COLO668 (cell line): ENCODE measurements at regions not wholly inside any gene's neighbourhood (a gene's known extent, or its start where the extent isn't known, plus 50 kb on each side); places are given as distances from the start of the nearest gene placed in this dataset.
A peak's percentile ranks its signal among the peaks of the same experiment; 100 is the strongest.
"Not testable (repeated sequence)": the region's sequence is repeated elsewhere in the genome, so short reads cannot be mapped to it uniquely, and the experiment has no call there.

Source experiments
- DNase-seq: peaks from one replicate; lab custom pipeline; 2025; ENCODE audit not compliant: unreplicated experiment; lab: John Stamatoyannopoulos, UW

DNA sequence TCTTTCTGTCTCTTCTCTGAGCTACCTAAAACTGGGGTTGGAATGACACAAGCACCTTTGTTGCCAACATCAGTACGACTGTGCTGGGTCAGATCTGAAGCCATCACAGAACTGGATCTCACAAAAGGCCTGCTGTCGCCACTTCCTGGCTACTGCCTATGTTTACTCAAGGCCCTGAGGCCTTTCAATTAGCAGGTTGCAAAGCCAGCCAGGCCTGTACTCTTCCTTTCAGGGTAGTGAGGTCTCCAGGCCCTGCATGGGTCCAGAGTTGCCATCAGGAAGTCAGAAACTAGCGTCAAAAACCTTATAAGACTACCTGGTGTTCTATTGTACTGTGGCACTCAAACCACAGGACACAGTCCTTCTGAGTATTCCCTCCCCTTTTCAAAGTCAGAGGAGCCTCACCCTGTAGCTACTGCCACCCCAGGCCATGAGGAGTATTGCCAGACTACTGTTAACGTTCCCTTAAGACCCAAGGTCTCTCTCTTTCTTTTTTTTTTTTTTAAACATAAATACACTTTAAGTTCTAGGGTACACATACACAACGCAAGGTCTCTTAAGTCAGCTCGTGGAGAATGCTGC is 937.4 kb upstream of the GJE1 start:
- peak; percentile 1 for DNase-seq

DNA sequence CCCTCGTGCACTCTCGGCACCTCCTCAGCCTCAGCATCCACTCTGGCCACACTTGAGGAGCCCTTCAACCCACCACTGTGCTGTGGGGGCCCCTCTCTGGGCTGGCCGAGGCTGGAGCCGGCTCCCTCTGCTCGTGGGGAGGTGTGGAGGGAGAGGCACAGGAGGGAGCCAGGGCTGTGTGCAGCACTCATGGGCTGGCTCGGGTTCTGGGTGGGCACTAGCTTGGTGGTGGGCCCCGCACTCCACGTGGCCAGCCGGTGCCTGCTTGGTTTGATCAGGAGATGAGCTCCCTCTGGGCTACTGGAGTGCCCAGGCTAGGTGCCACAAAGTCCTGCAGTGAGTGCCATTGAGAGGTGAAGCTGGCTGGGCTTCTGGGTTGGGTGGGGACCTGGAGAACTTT is 949.4 kb upstream of the GJE1 start:
- no peak for DNase-seq

DNA sequence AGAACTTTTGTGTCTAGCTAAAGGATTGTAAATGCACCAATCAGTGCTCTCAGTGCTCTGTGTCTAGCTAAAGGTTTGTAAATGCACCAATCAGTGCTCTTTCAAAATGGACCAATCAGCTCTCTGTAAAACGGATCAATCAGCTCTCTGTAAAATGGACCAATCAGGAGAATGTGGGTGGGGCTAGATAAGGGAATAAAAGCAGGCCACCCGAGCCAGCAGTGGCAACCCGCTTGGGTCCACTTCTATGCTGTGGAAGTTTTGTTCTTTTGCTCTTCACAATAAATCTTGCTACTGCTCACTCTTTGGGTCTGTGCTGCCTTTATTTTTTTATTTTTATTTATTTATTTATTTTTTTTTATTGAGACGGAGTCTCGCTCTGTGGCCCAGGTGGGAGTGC is 957.3 kb upstream of the GJE1 start:
- not testable (repeated sequence) for DNase-seq

DNA sequence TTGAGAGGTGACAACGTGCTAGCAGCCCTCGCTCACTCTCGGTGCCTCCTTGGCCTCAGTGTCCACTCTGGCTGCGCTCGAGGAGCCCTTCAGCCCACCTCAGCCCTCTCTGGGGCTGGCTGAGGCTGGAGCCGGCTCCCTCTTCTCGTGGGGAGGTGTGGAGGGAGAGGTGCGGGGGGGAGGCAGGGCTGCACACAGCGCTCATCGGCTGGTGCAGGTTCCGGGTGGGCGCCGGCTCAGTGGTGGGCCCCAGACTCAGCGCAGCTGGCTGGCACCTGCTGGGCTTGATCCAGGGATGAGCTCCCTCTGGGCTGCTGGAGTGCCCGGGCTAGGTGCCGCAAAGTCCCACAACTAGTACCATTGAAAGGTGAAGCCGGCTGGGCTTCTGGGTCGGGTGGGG is 957.8 kb upstream of the GJE1 start:
- no peak for DNase-seq

DNA sequence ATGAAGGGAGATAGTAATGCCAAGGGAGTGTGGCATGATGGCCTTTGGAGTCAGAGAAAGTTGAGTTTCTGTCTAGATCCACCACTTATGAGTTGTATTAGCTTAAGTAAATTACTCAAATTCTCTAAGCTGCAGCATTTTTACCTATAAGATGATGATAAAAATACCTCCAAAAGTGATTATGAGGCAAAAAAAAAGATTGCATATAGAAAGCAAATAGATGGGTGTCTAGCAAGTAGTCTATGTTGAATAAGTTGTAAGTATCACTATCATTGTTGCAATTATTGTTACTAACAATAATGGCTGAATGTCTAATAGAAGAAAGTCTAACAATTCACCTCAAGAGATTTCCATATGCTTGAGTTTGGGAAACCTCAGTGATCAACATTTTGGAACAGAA is 959.2 kb upstream of the GJE1 start:
- no peak for DNase-seq

DNA sequence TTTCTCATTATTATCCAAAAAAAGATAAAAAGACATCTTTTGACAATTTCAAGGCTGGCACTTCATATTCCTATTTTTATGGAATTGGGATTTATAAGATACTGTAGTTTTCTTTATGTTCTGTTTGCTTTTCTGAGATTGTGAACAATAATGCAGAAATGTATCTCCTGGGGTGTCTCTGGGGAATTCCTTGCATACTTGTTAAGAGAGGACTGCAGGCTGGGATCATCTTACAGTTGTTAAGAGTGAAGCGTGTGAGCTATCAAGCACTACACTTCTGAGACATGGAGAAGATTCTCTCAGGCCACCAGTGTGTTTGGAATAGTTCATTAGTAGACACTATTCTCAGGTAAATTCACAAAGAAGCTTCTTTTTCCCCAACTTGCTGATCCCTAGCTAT is 963.3 kb upstream of the GJE1 start:
- DNase-seq: no peak

DNA sequence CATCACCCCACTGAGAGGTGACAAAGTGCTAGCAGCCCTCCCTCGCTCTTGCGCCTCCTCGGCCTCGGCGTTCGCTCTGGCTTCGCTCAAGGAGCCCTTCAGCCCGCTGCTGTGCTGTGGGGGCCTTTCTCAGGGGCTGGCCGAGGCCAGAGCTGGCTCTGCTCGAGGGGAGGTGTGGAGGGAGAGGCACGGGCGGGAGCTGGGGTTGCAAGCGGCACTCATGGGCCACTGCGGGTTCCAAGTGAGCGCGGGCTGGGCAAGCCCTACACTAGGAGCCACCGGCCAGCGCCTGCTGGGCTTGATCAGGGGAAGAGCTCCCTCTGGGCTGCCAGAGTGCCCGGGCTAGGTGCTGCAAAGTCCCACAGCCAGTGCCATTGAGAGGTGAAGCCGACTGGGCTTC is 964.8 kb upstream of the GJE1 start:
- DNase-seq: no peak

DNA sequence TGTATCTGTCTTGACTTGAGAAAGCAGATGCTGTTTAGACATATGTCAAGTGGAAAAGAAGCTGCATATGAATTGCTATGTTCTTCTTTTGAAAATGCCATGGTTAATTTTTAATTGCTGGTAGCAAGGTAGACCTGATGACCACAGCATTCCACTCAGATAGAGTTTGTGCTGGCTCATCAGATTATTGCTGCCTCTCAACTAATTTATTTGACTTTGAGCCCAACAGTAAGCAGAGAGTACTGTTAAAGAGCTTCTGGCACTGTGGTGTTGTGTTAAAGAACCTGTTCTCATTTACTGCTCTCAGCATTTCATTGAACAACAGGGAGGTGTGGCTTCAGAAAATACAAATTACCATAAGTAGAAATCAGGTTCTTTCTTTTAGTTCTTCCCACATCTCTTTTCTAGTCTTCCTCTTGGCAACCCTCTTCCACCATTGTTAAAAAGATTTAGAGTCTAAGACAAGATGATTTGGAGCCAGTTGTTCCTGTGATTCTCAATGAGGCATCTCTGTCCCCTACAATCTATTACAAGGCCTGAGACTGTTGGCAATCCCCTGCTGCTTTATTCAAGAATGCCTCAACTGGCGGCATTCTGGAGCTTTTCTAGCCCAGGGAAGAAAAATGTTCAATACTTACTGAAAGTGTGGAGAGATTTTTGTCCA is 967.6 kb upstream of the GJE1 start:
- no peak for DNase-seq

DNA sequence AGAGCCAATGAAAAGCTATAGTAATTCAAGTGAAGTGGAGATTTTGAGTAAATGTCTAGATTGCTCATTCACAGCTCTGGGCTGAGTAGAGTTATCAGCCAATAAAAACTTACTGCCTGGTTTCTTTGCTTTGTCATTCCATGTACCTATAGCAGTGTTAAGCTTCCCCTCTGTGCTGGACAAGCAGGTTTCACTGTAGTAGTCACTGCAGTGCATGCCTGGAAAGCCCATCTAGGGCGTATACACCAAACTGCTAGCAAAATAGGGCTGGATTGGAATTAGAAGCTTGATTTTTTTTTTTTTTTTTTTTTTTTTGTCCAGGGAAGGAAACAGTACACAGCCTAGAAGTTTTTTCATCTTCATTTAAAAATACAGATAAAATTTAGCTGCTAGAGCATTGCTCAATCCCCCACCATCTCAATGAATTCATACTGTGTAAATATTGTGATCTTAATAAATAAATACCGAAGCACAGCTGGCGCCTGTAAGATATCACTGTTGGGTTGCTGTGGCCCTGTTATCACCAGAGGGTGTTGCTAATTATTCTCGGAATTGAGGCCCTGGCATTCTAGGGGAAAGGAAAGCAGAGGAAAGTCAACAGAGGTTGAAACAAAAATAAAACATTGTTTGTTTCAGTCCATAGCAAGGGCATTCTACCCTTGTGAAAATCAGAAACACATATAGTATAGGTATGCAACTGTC is 968.5 kb upstream of the GJE1 start:
- peak; percentile 16 for DNase-seq

DNA sequence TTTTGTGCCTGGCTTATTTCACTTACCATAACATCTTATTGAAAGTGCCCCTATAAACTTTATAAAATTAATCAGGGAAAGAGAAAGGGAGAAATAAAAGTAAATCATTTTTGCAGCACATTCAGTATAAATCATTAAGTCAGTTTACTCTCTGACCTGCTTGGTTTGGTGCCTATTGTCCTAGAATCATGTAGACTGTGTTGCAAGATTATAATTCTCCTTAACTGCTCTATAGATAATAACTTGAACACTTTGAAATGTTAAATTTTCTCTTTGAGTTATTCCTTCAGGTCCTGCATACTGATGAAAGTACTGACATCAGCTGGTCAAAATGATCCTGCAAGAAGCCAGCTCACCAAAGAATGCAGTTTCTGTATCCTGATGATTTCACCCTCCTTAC is 969.6 kb upstream of the GJE1 start:
- DNase-seq: no peak

DNA sequence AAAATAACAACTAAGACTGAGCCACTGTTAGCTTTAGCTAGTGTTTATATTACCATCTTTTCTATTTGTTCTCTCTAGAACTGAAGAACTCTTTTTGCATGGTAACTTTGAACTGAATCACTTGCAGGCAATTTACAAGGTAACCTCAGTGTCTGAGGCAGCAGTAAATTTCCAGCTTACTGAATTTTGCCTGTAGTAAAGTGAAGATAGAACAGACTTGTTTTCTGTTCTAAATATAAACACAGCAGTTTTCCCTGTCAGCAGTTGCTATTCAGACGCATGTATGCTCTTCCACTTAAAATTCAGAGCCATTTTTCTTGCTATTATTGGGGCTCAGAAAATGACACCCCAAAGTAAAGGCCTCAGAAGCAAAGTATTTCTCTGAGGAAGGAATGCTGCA is 974.0 kb upstream of the GJE1 start:
- no peak for DNase-seq

DNA sequence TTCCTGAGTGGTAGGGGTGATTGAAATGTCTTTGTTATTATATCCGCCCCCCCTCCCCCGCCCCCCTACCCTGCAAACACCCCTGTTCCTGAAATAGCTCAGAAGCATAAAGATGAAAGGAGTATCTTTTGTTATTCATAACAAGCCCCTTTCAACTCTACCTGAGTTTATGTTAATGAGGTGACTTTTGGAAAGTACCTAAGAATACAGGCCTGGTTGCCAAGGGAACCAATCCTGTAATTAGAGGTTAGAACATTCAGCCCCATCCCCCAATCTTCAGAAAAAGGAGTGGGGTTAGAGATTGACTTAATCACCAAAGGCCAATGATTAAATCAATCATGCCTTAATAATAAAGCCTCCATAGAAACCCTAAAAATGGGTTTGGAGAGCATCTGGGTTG is 979.2 kb upstream of the GJE1 start:
- peak; percentile 3 for DNase-seq

DNA sequence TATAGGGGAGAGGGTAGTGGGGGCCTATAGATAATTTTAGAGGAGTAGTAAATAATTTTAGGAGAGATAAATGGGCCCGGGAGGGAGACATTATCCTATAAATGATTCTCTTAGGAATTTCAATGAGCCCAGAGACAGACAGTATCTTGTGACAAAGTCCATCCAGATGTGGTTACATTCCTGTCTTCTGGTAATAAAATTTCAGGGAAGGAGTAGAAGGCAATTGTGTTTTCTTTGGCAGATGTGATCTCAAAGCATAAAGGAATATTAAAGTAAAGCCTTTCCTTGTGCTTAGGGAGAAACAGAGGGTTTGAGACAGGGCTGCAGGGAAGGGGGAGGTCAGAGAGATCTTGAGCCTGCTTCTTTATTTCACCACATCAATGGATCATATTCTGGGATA is 979.8 kb upstream of the GJE1 start:
- DNase-seq: no peak

DNA sequence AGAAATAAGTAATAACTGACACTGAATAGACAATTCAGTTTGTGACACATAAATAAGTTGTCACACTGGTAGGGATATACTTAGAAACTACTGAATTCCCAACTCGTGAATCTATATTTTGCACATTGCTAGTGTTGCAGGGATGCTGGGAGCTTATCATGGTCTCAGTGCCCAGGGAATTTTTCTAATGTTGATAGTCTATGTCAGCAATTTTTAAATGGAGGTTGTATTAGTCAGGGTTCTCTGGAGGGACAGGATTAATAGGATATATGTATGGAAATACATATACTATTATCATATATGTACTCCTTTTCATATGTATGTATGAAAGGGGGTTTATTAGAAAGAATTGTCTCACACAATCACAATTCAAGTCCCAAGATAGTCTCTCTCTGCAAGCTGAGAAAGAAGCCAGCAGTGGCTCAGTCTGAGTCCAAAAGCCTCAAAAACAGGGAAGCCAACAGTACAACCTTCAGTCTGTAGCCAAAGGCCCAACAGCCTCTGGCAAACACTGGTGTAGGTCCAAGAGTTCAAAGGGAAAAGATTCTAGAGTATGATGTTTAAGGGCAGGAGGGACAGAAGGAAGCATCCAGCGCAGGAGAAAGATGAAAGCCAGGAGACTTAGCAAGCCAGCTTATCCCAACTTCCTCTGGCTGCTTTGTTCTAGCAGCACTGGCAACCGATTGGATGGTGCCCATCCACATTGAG is 980.9 kb upstream of the GJE1 start:
- DNase-seq: no peak

DNA sequence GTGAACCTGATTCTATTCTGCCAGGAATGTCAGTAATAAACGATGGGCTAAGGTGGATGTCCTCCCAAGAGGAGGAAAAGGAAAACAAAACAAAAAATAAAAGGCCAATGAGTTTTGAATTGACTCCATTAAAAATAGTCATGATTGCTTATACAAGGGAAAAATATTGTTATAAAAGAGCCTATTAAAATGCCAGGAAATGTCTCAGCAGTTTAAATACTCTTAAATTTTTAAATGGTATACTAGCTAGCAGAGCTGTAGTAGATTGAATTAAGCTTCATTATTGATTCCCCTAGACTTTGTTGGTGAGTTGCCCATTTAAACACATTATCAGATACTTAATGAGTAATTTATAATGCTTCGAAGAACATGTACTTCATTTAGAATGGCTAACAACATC is 990.9 kb upstream of the GJE1 start:
- DNase-seq: no peak

DNA sequence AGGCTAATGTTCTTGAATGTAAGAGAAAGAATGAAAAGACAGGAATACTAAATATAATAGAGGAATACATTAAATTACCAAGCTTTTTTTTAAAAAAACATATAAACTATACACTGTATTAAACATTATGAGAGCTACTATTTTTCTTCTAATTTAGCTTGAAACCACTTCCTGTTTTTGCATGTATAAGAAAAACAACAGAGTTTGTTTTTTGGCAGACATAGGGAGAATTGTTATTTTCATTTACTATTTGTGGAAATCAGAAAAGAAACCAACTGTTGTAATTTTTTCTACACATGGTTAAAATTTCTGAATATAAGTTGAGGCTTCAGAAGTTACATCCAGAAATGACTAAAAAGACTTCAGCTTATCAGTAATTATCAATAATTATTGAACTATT is 991.8 kb upstream of the GJE1 start:
- DNase-seq: no peak

DNA sequence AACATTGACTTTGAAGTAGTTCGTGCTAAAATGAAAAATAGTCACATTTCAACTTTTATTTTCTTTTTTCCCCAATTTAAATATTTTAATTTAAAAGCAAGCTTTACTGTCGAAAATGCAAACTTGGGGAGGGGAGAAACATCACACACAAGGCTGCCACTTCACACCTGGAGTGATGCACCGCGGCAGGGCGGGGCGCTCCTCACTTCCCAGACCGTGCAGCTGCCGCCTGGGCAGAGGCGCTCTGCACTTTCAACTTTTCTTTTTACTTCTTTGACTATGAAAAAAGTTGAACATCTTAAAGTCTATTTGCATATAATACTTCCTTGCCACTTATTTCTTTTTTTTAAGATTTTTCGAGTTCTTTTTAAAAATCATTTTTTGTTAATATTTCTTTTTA is 993.3 kb upstream of the GJE1 start:
- no peak for DNase-seq

DNA sequence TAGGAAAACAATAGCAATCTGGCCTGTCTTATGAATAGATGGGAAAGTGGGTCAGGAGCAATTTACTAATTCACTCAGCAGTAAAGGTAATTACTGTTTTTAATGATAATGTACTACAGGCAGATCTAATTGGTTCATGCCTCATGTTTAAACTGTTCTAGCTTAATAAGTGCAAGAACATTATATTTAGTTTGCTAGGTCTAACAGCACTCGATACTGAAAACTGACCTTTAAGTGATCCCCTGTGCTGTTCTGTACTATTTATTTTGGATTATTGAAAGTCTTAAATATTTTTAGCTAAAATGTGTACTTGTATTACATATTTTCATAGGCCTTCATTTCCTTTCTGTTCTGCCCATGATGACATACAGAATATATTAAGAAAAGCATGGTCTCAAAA is 998.0 kb upstream of the GJE1 start:
- DNase-seq: no peak

DNA sequence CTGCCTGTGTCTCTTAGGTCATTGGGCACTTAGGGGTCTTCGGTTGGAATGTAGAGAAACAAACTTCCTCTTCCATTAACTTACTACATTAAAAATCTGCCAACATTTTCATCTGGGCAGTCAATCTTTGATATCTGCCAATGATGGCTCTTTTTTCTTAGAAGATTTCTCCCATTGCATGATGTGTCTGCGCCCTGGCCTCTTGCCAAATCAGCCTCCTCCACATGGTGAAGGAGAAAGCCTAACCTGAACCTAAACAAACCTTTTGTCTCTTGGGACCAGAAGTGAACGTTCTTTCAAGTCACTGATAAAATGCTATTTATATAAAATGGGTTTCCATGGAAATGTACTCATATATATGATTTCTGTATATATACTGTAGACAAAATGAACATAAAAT is 998.9 kb upstream of the GJE1 start:
- no peak for DNase-seq

DNA sequence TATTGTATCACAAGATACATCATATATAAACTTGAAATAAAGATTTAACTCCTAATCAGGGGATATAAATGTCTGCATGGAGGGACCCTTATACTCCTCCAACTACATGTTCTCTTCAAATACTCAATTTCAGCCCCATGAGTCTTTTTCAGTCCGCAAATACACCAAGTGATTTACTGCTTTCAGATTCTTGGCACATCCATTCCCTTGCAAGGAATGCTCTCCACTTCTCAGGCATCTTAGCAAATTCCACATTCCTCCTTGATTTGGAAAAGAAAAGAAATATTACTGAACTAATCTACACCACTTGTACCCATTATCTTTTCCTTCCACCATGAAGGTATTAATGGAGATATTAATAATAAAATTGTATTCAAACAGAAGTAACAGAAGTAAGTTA is 999.4 kb upstream of the GJE1 start:
- DNase-seq: no peak

DNA sequence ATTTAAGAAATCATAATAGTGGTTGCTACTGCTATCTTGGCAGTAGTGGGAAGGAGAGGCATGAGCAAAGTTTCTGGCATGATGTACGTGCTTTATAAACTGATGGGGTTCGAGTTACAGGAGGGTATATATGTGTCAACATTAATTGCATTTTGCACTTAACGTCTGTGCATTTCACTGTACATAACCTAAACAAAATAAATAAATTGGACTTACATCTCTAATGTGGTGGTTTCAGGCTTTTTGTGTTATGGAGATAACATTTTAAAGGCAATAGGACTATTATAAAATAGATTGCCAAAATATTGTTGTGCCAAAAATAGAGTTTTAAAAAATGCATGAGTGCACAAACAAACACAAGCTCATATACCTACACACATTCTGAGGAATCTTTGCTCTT is 1001.1 kb upstream of the GJE1 start:
- no peak for DNase-seq

DNA sequence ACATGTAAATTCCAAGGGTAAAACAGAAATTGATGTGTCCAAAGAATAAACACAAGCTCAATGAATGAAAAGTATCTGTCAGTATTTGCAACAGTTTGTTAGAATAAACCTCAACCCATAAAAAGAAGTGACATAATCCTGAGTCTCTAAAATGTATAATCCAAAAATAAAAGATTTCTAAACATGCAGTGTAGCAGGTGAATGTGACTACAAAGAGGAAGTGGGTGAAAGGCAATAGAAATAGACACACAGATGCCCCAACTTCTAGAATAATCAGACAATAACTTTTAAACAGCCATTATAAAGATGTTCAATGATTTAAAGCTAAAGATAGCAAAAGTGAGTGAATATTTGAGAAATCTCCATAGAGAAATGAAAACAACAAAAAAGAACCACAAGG is 1009.2 kb upstream of the GJE1 start:
- no peak for DNase-seq
